A673 (cell line): ENCODE measurements at regions not wholly inside any gene's neighbourhood (a gene's known extent, or its start where the extent isn't known, plus 50 kb on each side); places are given as distances from the start of the nearest gene placed in this dataset.

Experiments
- CTCF ChIP-seq: fragments of 300-800, 200-600 bp; sonication (generic); conservative IDR thresholded peaks from 2 replicates; pipeline ENCODE4 v1.5.1; 2017; ENCODE audit warnings: low read depth, mild to moderate bottlenecking, antibody characterized with exemption, low read length, moderate library complexity, mixed read lengths
- EZH2 ChIP-seq: fragments of 200-600 bp; sonication (generic); IDR thresholded peaks from 2 replicates; pipeline ENCODE4 v1.6.1; 2017; ENCODE audit warnings: borderline replicate concordance, low read depth, mild to moderate bottlenecking, mixed read lengths, antibody characterized with exemption, low read length; ENCODE audit not compliant: poor library complexity, severe bottlenecking

GRCh38 chr18:41530970-41531369 lies 424.1 kb upstream of the PIK3C3 start:
- TF ChIP-seq CTCF (no peak), EZH2 (no peak)
